ENCODE measurements at regions not wholly inside any gene's neighbourhood (a gene's known extent, or its start where the extent isn't known, plus 50 kb on each side); places are given as distances from the start of the nearest gene placed in this dataset. TPM values are rescaled to one million over a fixed set of nuclear protein-coding genes. Genes with fewer than 3 reads are reported as not detected.

DNA sequence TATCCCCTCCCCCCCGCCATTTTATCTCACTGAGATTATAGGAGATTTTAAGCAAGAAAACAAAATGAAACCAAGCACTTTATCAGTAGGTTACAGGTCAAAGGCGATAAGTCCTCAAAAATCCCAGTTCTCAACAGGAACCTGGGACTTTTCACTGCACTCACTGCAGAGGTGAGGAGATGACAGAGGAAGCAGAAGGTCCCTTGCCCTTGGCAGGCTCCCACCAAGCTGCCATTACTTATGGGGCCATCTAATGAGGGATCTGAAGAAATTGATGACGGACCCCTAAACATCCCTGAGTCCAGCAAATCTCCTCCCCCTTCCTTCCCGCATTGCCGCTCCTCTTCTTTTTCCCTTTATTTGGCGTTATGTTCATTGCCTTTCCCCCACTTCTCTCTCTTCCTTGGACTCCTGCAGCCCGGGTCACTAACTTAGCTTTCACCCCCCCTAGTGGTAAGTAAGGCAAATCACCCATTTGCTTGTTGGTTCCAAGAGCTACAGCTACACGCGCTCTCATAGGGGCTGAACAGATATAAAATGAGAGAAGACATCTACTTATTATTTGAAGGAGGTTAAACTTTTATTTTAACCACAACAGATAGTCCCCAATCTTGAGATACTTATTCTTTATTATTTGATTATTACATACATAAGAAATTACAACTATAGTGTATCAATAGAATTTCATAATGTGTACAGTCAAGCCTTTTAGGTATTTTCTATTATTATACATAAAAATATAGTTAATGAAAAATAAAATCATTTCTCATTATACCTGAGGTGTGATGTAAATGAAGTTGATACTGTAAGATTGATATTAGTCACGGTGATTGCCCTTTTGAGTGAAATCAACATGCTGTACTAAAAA is 52.0 kb upstream of the ARGLU1 start (continued):
- TF ChIP-seq, protein P1, sequence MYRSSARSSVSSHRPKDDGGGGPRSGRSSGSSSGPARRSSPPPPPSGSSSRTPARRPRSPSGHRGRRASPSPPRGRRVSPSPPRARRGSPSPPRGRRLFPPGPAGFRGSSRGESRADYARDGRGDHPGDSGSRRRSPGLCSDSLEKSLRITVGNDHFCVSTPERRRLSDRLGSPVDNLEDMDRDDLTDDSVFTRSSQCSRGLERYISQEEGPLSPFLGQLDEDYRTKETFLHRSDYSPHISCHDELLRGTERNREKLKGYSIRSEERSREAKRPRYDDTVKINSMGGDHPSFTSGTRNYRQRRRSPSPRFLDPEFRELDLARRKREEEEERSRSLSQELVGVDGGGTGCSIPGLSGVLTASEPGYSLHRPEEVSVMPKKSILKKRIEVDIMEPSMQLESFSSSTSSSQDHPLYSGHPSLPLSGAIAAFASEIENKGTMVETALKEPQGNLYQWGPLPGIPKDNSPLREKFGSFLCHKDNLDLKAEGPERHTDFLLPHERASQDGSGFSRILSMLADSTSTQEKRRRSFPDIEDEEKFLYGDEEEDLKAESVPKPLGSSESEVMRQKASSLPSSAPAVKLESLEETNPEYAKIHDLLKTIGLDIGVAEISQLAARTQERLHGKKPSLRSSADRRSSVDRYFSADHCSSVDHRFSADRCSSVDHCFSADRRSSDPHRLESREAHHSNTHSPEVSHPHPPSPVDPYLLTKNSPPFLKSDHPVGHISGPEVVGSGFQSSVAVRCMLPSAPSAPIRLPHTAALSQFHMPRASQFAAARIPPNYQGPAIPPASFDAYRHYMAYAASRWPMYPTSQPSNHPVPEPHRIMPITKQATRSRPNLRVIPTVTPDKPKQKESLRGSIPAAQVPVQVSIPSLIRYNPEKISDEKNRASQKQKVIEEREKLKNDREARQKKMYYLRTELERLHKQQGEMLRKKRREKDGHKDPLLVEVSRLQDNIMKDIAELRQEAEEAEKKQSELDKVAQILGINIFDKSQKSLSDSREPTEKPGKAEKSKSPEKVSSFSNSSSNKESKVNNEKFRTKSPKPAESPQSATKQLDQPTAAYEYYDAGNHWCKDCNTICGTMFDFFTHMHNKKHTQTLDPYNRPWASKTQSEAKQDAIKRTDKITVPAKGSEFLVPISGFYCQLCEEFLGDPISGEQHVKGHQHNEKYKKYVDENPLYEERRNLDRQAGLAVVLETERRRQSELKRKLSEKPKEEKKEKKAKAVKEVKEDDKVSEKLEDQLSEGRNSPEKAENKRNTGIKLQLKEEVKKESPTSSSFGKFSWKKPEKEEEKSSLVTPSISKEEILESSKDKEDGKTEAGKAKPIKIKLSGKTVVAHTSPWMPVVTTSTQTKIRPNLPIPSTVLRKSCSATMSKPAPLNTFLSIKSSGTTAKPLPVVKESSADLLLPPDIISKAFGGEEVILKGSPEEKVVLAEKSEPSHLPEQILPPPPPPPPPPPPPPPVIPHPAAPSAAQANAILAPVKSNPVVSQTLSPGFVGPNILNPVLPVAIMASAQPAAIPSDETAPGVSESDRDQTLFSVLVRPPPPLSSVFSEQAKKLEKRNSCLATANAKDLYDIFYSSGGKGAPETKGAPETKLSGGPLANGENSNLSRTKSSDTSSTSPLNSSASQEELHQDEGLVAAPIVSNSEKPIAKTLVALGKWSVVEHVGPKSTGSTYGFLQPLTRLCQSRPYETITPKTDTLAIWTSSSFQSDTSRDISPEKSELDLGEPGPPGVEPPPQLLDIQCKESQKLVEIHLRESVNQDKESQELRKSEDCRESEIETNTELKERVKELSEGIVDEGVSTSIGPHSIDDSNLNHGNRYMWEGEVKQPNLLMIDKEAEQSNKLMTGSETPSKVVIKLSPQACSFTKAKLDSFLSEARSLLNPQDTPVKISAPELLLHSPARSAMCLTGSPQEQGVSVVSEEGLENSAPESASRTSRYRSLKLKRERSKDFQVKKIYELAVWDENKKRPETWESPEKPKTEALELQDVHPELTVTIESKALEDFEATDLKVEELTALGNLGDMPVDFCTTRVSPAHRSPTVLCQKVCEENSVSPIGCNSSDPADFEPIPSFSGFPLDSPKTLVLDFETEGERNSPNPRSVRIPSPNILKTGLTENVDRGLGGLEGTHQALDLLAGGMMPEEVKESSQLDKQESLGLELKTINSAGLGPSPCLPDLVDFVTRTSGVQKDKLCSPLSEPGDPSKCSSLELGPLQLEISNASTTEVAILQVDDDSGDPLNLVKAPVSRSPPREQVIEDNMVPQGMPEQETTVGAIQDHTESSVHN (IDR thresholded peaks at IDR 0.05; ENCODE audit: borderline replicate concordance in 1 of 2, low read depth in 1 of 2): no peak
- peak; percentile 38 to 47 for TF ChIP-seq RAD21 (CRISPR knock-in tag; conservative IDR thresholded peaks at IDR 0.05 in 1 of 2, IDR thresholded peaks at IDR 0.05 in 1 of 2)

MicroRNA genes in the stretch of these regions (microRNA counts, 767-probe panel; counts per million panel counts)
- 870 counts per million, percentile 17 among the panel's probes with 10 or more counts for microRNA hsa-miR-1267

Small RNAs in the stretch of these regions (microRNA-seq; reads per million reads assigned to microRNA genes)
- not detected for gene MIR1267 (ENCODE audit: borderline microRNAs expressed)

Small RNAs in the stretch of these regions (small RNA-seq; reads per million reads assigned to genes)
- gene MIR1267 (not detected), gene SNORD31B (0.22 reads per million)

Measured in K562 (cell line).